ENCODE measurements at regions not wholly inside any gene's neighbourhood (a gene's known extent, or its start where the extent isn't known, plus 50 kb on each side); places are given as distances from the start of the nearest gene placed in this dataset.

GRCh38 chr11:43067681-43068080 is 244.1 kb upstream of the API5 start:
- H3K27me3 ChIP-seq: no peaks in the 10 kb centered on the region
- no peaks in the 10 kb centered on the region for H3K36me3 ChIP-seq
- H3K4me3 ChIP-seq: no peak overlapping the region
- H3K27ac ChIP-seq: no peak overlapping the region
- TF ChIP-seq POLR2AphosphoS5 (IDR thresholded peaks at IDR 0.05): no peak
- TF ChIP-seq POLR2A (IDR thresholded peaks at IDR 0.05): no peak
- TF ChIP-seq, protein P1, sequence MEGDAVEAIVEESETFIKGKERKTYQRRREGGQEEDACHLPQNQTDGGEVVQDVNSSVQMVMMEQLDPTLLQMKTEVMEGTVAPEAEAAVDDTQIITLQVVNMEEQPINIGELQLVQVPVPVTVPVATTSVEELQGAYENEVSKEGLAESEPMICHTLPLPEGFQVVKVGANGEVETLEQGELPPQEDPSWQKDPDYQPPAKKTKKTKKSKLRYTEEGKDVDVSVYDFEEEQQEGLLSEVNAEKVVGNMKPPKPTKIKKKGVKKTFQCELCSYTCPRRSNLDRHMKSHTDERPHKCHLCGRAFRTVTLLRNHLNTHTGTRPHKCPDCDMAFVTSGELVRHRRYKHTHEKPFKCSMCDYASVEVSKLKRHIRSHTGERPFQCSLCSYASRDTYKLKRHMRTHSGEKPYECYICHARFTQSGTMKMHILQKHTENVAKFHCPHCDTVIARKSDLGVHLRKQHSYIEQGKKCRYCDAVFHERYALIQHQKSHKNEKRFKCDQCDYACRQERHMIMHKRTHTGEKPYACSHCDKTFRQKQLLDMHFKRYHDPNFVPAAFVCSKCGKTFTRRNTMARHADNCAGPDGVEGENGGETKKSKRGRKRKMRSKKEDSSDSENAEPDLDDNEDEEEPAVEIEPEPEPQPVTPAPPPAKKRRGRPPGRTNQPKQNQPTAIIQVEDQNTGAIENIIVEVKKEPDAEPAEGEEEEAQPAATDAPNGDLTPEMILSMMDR (IDR thresholded peaks at IDR 0.05): no peak
- TF ChIP-seq EP300 (IDR thresholded peaks at IDR 0.05): no peak
- H3K9me3 ChIP-seq: no peaks in the 10 kb centered on the region
- no peaks in the 10 kb centered on the region for H3K4me1 ChIP-seq
- 87% methylated on average over 1 of the region's 1 CpG for WGBS
- DNase-seq (ENCODE audit: low spot score in 2 of 2): no peak

GRCh38 chr11:43071338-43071737 is 240.5 kb upstream of the API5 start:
- Histone ChIP-seq H3K27me3 (no peaks in the 10 kb centered on the region), H3K4me3 (no peak overlapping the region), H3K36me3 (no peaks in the 10 kb centered on the region), H3K4me1 (no peaks in the 10 kb centered on the region), H3K9me3 (no peaks in the 10 kb centered on the region), H3K27ac (no peak overlapping the region)
- no peak for DNase-seq (ENCODE audit: low spot score in 2 of 2)
- no peak for TF ChIP-seq EP300 (IDR thresholded peaks at IDR 0.05)
- no peak for TF ChIP-seq POLR2AphosphoS5 (IDR thresholded peaks at IDR 0.05)
- TF ChIP-seq, protein P1 (IDR thresholded peaks at IDR 0.05): no peak
- no peak for TF ChIP-seq POLR2A (IDR thresholded peaks at IDR 0.05)
- WGBS: 73% methylated on average over 1 of the region's 1 CpG

- no peak overlapping the region for H3K27ac ChIP-seq
- TF ChIP-seq EP300 (IDR thresholded peaks at IDR 0.05) (no peak), POLR2AphosphoS5 (IDR thresholded peaks at IDR 0.05) (no peak)
- WGBS: 31% methylated on average over 3 of the region's 3 CpGs
- no peaks in the 10 kb centered on the region for H3K27me3 ChIP-seq
- no peaks in the 10 kb centered on the region for H3K9me3 ChIP-seq
- no peak overlapping the region for H3K4me3 ChIP-seq
- H3K36me3 ChIP-seq: no peaks in the 10 kb centered on the region
- no peak for DNase-seq (ENCODE audit: low spot score in 2 of 2)
- no peaks in the 10 kb centered on the region for H3K4me1 ChIP-seq
These were observed 239.7 kb upstream of the API5 start for GRCh38 chr11:43072096-43072495.

GRCh38 chr11:43072911-43073310 is 238.9 kb upstream of the API5 start:
- DNase-seq (ENCODE audit: low spot score in 2 of 2): no peak
- no peak overlapping the region for H3K27ac ChIP-seq

DNA sequence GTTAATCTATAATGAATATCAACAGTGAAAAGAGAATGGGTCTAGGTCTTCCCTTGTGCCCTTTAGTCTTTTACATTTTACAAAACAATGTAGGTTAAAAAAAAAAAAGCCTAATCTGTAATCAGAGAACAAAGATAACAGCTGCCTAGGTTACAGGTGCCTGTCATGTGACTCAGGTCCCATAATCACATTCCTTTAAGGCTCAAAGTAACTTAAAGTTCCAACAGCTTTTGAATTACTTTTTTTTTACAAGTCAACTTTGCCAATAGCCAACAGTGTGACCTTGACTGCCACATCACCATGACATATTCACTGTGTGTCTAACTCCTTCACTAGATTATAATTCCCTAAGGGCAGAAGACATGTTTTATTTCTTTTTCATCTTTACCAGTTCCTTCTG is 237.0 kb upstream of the API5 start:
- DNase-seq (ENCODE audit: low spot score in 2 of 2): no peak
- Histone ChIP-seq H3K4me3 (no peak overlapping the region), H3K4me1 (no peaks in the 10 kb centered on the region), H3K9me3 (no peaks in the 10 kb centered on the region), H3K36me3 (no peaks in the 10 kb centered on the region), H3K27me3 (no peaks in the 10 kb centered on the region), H3K27ac (no peak overlapping the region)
- TF ChIP-seq POLR2AphosphoS5 (IDR thresholded peaks at IDR 0.05) (no peak), POLR2A (IDR thresholded peaks at IDR 0.05) (no peak), EP300 (IDR thresholded peaks at IDR 0.05) (no peak)
- TF ChIP-seq, protein P1 (IDR thresholded peaks at IDR 0.05): no peak

More at GRCh38 chr11:43072911-43073310, 238.9 kb upstream of the API5 start:
- TF ChIP-seq, protein P1 (IDR thresholded peaks at IDR 0.05): no peak
- no peak for TF ChIP-seq POLR2AphosphoS5 (IDR thresholded peaks at IDR 0.05)
- TF ChIP-seq EP300 (IDR thresholded peaks at IDR 0.05): no peak
- no peak for TF ChIP-seq POLR2A (IDR thresholded peaks at IDR 0.05)
- Histone ChIP-seq H3K4me1 (no peaks in the 10 kb centered on the region), H3K36me3 (no peaks in the 10 kb centered on the region), H3K9me3 (no peaks in the 10 kb centered on the region), H3K4me3 (no peak overlapping the region), H3K27me3 (no peaks in the 10 kb centered on the region)
- 65% methylated on average over 4 of the region's 4 CpGs for WGBS

GRCh38 chr11:43101113-43101512 is 210.7 kb upstream of the API5 start:
- H3K27me3 ChIP-seq: no peaks in the 10 kb centered on the region
- no peak overlapping the region for H3K27ac ChIP-seq
- no peak for DNase-seq (ENCODE audit: low spot score in 2 of 2)
- no peak for TF ChIP-seq POLR2A (IDR thresholded peaks at IDR 0.05)
- TF ChIP-seq EP300 (IDR thresholded peaks at IDR 0.05): no peak
- TF ChIP-seq POLR2AphosphoS5 (IDR thresholded peaks at IDR 0.05): no peak
- TF ChIP-seq, protein P1 (IDR thresholded peaks at IDR 0.05): no peak
- H3K4me1 ChIP-seq: no peaks in the 10 kb centered on the region
- no peaks in the 10 kb centered on the region for H3K9me3 ChIP-seq
- H3K36me3 ChIP-seq: no peaks in the 10 kb centered on the region
- no peak overlapping the region for H3K4me3 ChIP-seq

Data from suprapubic skin (tissue), 4 donors.